GM11168 (cell line): ENCODE measurements at regions not wholly inside any gene's neighbourhood (a gene's known extent, or its start where the extent isn't known, plus 50 kb on each side); places are given as distances from the start of the nearest gene placed in this dataset.

ENCODE experiments used
- in situ Hi-C: fragments of 300-500 bp; cut with MboI; formaldehyde crosslinking; loops from one replicate; pipeline ENCODE4 v1.12.0; 2022; ENCODE audit warnings: low sequenced_read_pairs; ENCODE audit not compliant: unreplicated experiment

- in situ Hi-C loops: no loop called here
Measured at GRCh38 chr13:105787632-105788031, 747.8 kb downstream of the EFNB2 start.

DNA sequence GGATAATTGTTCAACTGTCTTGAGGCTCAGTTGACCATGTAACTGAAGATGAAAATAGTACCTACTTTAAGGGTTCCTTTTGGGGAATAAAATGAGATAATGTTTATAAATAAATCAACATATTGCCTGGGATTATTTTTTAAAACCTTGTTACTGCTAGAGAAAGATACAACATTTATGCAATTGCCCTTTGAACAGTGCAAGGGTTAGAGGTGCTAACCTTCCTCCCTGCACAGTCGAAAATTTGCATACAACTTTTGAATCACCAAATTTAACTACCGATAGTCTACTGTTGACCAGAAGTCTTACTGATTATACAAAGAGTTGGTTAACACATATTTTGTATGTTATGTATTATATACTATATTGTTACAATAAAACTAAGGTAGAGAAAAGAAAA, 750.0 kb downstream of the EFNB2 start:
- in situ Hi-C loops: no loop called here

GRCh38 chr13:105783261-105783660, 752.2 kb downstream of the EFNB2 start:
- in situ Hi-C loops: no loop called here

DNA sequence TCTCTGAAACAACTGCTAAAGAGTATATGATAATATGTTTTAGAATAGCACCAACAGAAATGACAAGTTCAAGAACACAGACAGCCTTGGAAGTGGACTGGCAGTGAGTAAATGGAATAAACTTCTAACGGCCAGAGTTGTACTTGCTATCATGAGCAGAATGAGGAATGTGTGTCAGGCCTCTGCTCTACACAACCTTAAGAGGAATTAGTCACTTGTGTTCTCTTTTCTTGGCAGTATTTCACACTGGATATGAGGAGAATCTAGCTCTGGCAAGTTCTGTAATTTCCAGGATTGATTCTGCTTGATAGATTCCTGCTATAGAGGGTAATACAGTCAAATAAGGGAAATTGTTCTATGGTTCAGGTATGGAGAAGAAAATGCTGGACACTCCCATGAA, 757.3 kb downstream of the EFNB2 start:
- in situ Hi-C loops: no loop called here

DNA sequence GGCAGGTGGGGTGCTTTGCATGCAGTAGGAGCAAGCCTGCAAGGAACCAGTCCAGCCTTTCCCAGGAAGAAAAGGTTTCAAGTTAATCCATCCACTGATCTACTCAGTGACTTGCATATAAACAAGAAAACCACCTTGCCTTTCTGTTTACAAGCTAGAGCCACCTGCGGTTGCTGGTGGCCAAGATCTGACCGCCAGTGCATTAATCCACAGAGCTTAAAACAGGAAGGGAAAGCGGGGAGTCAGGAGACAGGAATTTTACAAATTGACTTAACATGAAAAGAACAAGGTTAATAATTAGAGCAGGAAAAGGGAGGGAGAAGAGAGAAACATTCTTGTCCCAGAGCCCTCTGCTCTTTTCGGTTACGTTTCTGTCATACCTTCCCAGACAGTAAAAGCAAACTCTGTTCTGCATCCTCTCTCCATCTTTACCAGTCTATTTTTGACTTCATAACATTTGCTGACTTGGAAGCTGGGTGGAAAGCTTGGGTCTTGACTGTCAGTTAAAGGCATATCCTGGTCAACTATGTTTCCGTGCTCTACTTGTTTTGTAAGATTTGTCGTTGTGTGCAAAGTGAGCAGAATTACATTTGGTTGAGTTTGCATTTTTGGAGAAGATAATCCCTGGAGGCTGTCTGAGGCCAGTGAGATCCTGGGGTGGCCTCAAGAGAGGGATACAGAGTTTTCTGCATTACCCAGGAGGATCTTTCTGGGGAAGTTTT, 760.6 kb downstream of the EFNB2 start:
- in situ Hi-C loops: no loop called here

GRCh38 chr13:105773863-105774538, 761.5 kb downstream of the EFNB2 start:
- in situ Hi-C loops: no loop called here

GRCh38 chr13:105773241-105773640, 762.2 kb downstream of the EFNB2 start:
- in situ Hi-C loops: no loop called here

- in situ Hi-C loops: no loop called here
Measured at GRCh38 chr13:105764486-105764885, 771.0 kb downstream of the EFNB2 start.

DNA sequence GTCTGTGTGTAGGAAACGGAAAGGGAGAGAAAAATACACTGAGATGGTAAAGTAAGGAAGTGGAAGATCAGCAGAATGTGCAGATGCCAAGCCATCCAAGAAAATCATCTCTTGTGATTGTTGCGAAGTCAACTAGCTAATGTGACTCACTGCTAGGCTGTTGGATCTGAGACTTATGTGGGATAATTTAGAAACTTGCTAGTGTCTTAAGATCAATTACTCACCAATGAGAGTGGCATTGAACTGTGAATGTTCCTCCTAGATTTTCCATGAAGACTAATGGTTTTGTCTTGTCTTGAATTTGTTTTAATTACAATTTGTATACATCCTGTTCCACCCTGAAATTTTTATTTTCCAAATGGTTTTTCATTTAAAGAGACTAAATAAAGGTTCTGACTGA, 771.6 kb downstream of the EFNB2 start:
- in situ Hi-C loops: no loop called here

DNA sequence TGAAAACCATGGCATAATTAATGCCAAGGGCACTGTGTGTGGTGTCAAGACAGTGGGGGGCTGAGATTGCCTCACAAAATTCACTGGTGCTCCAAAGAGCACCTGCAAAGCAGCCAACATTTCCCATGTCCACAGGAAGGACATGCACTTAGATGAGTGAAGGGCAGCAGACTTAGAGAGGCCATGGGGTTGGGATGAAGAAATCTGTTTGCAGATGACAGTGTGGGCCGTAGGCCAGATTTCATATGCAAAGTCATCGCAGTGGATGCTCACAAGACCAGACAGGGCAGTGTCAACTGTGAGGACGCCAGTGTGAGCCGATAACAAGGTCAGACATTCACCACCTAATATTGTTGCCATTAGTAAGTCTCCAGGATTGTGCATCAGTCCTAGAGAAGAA, 773.4 kb downstream of the EFNB2 start:
- in situ Hi-C loops: no loop called here

DNA sequence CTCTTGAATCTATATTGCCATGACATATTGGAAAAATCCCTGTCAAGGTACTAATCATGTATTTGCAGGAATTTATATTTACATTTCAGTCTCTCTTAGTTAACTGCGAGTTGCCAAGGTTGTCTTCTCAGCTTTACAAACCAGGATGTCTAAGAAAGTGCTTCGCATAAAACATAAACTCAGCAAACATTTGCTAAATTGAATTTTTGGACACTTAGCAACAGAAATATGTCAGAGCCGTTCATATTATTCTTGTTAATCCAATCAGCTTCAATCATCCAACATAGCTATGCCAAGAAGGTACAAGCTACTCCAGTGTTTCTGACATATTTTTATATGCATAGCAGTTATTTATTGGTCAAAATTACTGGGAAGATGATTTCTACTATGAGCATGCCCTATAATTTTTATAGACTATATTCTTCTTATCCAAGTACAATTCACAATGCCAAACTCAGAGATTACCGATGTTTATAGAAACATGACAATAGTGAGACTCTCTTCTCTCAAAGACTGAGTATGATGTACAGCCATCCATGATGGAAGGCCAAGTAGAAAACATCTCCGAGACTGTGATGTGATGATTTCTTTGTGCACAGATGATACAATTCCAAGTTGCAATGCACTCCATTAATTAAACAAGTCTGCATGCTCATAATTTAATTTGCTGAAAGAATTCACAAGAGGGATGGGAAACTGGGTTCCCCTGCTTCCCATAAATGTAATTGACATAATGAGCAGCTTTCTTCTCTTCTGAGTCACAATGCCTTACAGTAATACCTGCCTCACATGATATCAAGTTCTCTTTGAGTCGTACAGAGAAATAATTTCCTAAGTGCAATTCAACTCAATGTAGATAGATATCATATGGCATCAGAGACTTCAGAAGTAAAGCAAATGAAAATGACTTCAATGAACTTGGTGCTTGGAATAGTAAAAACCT, 776.3 kb downstream of the EFNB2 start:
- in situ Hi-C loops: no loop called here

GRCh38 chr13:105740739-105741138, 794.7 kb downstream of the EFNB2 start:
- in situ Hi-C loops: no loop called here

GRCh38 chr13:105737688-105738087, 797.8 kb downstream of the EFNB2 start:
- in situ Hi-C loops: no loop called here

DNA sequence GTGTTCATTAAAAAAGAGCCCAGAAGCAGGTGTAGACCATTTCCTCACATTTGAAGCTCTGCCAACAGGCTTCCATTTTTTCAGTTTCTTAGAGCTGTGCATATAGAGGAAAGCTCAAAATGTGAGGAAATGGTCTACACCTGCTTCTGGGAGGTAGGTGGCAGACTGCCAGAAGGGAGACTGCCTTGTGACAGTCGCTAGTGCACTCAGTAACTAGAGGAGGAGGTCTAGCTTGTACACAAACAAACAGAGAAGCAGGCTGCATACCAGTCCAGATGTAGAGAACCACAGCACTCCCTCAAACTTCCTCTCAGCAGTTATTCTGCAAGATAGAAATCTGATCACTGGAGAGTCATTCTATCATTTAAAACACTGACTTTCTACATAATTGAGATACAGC, 800.2 kb downstream of the EFNB2 start:
- in situ Hi-C loops: no loop called here

GRCh38 chr13:105732806-105733529, 802.5 kb downstream of the EFNB2 start:
- in situ Hi-C loops: no loop called here

GRCh38 chr13:105725887-105726286, 809.6 kb downstream of the EFNB2 start:
- in situ Hi-C loops: no loop called here

- in situ Hi-C loops: no loop called here
Measured at GRCh38 chr13:105721016-105721415, 814.4 kb downstream of the EFNB2 start.

DNA sequence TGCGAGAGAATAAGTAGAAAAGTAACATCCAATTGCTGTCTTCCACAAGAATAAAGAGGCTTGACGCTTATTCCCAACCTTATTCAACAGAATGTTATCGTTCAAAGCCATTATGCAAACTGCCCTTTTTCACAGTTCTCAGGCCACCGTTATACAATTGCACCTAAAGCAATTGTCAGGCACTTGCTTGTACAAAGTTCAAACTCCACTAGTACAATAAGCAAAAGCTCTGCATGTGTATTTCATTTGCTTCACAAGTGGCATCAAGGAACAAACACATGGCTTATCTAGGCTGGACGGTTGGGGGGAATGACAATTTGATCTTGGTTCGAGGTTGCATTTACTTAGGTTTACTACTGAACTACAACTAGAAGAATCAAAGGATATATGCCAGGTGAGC, 815.6 kb downstream of the EFNB2 start:
- in situ Hi-C loops: no loop called here

DNA sequence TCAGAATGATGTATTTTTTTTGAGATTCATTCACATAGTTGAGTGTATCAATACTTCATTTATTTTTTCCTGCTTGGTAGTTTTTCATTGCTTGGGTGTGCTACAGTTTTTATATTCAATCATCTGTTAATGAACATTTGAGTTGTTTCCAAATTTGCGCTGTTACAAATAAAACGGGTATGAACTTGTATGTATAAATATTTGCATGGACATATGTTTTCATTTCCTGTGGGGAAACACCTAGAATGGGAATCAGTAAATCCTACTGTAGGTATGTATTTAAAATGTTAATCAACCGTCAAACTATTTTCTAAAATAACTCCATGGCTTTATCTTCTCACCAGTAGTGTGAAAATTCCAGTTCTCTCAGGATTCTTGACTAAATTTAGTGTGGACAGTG, 826.3 kb downstream of the EFNB2 start:
- in situ Hi-C loops: no loop called here

GRCh38 chr13:105703843-105704242, 831.6 kb downstream of the EFNB2 start:
- in situ Hi-C loops: no loop called here
